ENCODE measurements at regions not wholly inside any gene's neighbourhood (a gene's known extent, or its start where the extent isn't known, plus 50 kb on each side); places are given as distances from the start of the nearest gene placed in this dataset.

GRCh38 chr6:14265049-14266021 lies 147.8 kb downstream of the CD83 start:
- Histone ChIP-seq H3K4me1 (no peaks in the 10 kb centered on the region), H3K36me3 (replicated peaks in 1 of 2; ENCODE audit: insufficient read depth in 1 of 2, low read depth in 2 of 2) (no peaks in the 10 kb centered on the region), H3K27ac (no peak overlapping the region), H3K9me3 (peaks cover 0 to 6% (median 0%) of the 10 kb centered on the region in 3 donors), H3K4me3 (no peak overlapping the region), H3K27me3 (no peaks in the 10 kb centered on the region)
- DNase-seq (no peak), ATAC-seq (no peak)
- TF ChIP-seq POLR2A (IDR thresholded peaks at IDR 0.05) (no peak), CTCF (IDR thresholded peaks at IDR 0.05) (no peak)
- intact Hi-C loops (cut with DNase I): no loop called here
- WGBS, 2 donors: 81 to 90% methylated on average over 5 of the region's 5 CpGs

- 61 to 67% methylated on average over 2 of the region's 2 CpGs for WGBS, 2 donors
- H3K36me3 ChIP-seq (replicated peaks in 1 of 2; ENCODE audit: insufficient read depth in 1 of 2, low read depth in 2 of 2): no peaks in the 10 kb centered on the region
- H3K9me3 ChIP-seq: peaks cover 0 to 6% (median 0%) of the 10 kb centered on the region in 3 donors
- no peak for TF ChIP-seq POLR2A (IDR thresholded peaks at IDR 0.05)
- no peak for TF ChIP-seq CTCF (IDR thresholded peaks at IDR 0.05)
- intact Hi-C loops (cut with DNase I): no loop called here
- no peaks in the 10 kb centered on the region for H3K4me1 ChIP-seq
- no peak overlapping the region for H3K27ac ChIP-seq
- H3K27me3 ChIP-seq: no peaks in the 10 kb centered on the region
- H3K4me3 ChIP-seq: no peak overlapping the region
- DNase-seq: no peak
- ATAC-seq: no peak
Measured at GRCh38 chr6:14266266-14266665, 148.7 kb downstream of the CD83 start.

GRCh38 chr6:14267885-14268660 lies 150.5 kb downstream of the CD83 start:
- WGBS, 2 donors: 88 to 90% methylated on average over 9 of the region's 9 CpGs
- Histone ChIP-seq H3K27me3 (no peaks in the 10 kb centered on the region), H3K36me3 (replicated peaks in 1 of 2; ENCODE audit: insufficient read depth in 1 of 2, low read depth in 2 of 2) (no peaks in the 10 kb centered on the region), H3K27ac (no peak overlapping the region), H3K9me3 (peaks cover 0 to 13% (median 0%) of the 10 kb centered on the region in 3 donors), H3K4me3 (no peak overlapping the region), H3K4me1 (no peaks in the 10 kb centered on the region)
- no peak for TF ChIP-seq POLR2A (IDR thresholded peaks at IDR 0.05)
- no peak for TF ChIP-seq CTCF (IDR thresholded peaks at IDR 0.05)
- intact Hi-C loops (cut with DNase I): no loop called here
- ATAC-seq (no peak), DNase-seq (no peak)

GRCh38 chr6:14269436-14269835 lies 151.9 kb downstream of the CD83 start:
- H3K9me3 ChIP-seq: peaks cover 0 to 9% (median 0%) of the 10 kb centered on the region in 3 donors
- no peak overlapping the region for H3K4me3 ChIP-seq
- intact Hi-C loops (cut with DNase I): no loop called here
- DNase-seq (no peak), ATAC-seq (no peak)
- H3K36me3 ChIP-seq (replicated peaks in 1 of 2; ENCODE audit: insufficient read depth in 1 of 2, low read depth in 2 of 2): no peaks in the 10 kb centered on the region
- TF ChIP-seq CTCF (IDR thresholded peaks at IDR 0.05): no peak
- no peak for TF ChIP-seq POLR2A (IDR thresholded peaks at IDR 0.05)
- no peaks in the 10 kb centered on the region for H3K4me1 ChIP-seq
- H3K27ac ChIP-seq: no peak overlapping the region
- no peaks in the 10 kb centered on the region for H3K27me3 ChIP-seq
- 45 to 67% methylated on average over 2 of the region's 2 CpGs for WGBS, 2 donors

Measured in body of pancreas (tissue), 4 donors.